ENCODE measurements at regions not wholly inside any gene's neighbourhood (a gene's known extent, or its start where the extent isn't known, plus 50 kb on each side); places are given as distances from the start of the nearest gene placed in this dataset.

- no peak for TF ChIP-seq ZBTB5 (IDR thresholded peaks at IDR 0.05)
- no peak for TF ChIP-seq MLX (CRISPR knock-in tag; conservative IDR thresholded peaks at IDR 0.05)
- TF ChIP-seq CTCF (IDR thresholded peaks at IDR 0.05 in 2 of 3, conservative IDR thresholded peaks at IDR 0.05 in 1 of 3; ENCODE audit: insufficient read depth in 2 of 3, low read depth in 1 of 3, low read length in 3 of 3), result no peak
- no peak for TF ChIP-seq NBN (IDR thresholded peaks at IDR 0.05; ENCODE audit: low read depth)
- TF ChIP-seq TRIM24 (IDR thresholded peaks at IDR 0.05), result no peak
These were observed 121.1 kb downstream of the CYLC2 start (continued) for GRCh38 chr9:103116246-103116645.

GRCh38 chr9:103126494-103126893 is 131.4 kb downstream of the CYLC2 start:
- ATAC-seq (no peak), DNase-seq (ENCODE audit: extremely low read depth in 1 of 4, low spot score in 3 of 4) (no peak), FAIRE-seq (no peak)
- POLR2A ChIA-PET, result no interaction called here
- in situ Hi-C loops (cut with MboI), result no loop called here
- WGBS (ENCODE audit: insufficient coverage, low coverage, missing lambda C conversion rate), result 0% methylated on average over 2 of the region's 2 CpGs
- Histone ChIP-seq H3K79me2 (ENCODE audit: control insufficient read depth, insufficient read depth, low read length) (no peaks in the 10 kb centered on the region), H3K9me3 (replicated peaks; ENCODE audit: control insufficient read depth, insufficient read depth, low read depth, low read length) (no peaks in the 10 kb centered on the region), H3K27me3 (ENCODE audit: control insufficient read depth in 2 of 2, insufficient read depth in 2 of 2, low read length in 2 of 2) (no peaks in the 10 kb centered on the region), H2AFZ (ENCODE audit: low read depth, low read length) (no peak overlapping the region), H4K20me1 (replicated peaks; ENCODE audit: control insufficient read depth, insufficient read depth, low read length) (no peaks in the 10 kb centered on the region), H3K4me1 (replicated peaks in 1 of 2; ENCODE audit: control insufficient read depth in 2 of 2, insufficient read depth in 2 of 2, low read length in 2 of 2) (no peaks in the 10 kb centered on the region), H3K36me3 (ENCODE audit: control insufficient read depth, insufficient read depth, low read length) (no peaks in the 10 kb centered on the region), H3K27ac (ENCODE audit: extremely low read depth, low read depth, low read length) (no peak overlapping the region), H3K4me3 (no peak overlapping the region), H3K4me2 (ENCODE audit: insufficient read depth, low read length) (no peak overlapping the region), H3K9ac (ENCODE audit: insufficient read depth in 1 of 2, low read depth in 2 of 2, low read length in 2 of 2) (no peak overlapping the region), H3K9me1 (ENCODE audit: control insufficient read depth, insufficient read depth, low read length) (no peaks in the 10 kb centered on the region)
- intact Hi-C loops (cut with micrococcal nuclease), result no loop called here
- CTCF ChIA-PET (ENCODE audit: low intra/inter-chr PET ratio), result no interaction called here
- BruUV-seq (replicated peaks), result no TSS peak
- TF ChIP-seq POLR3A (IDR thresholded peaks at IDR 0.05; ENCODE audit: borderline replicate concordance, extremely low read depth, insufficient read depth, insufficient read length) (no peak), CLOCK (CRISPR knock-in tag; IDR thresholded peaks at IDR 0.05; ENCODE audit: borderline replicate concordance) (no peak), POLR2G (IDR thresholded peaks at IDR 0.05; ENCODE audit: low read depth, low read length) (no peak), ZNF316 (IDR thresholded peaks at IDR 0.05) (peak; percentile 24; the same call in 1 of the 2 replicates)
